ENCODE measurements at regions not wholly inside any gene's neighbourhood (a gene's known extent, or its start where the extent isn't known, plus 50 kb on each side); places are given as distances from the start of the nearest gene placed in this dataset.

DNA sequence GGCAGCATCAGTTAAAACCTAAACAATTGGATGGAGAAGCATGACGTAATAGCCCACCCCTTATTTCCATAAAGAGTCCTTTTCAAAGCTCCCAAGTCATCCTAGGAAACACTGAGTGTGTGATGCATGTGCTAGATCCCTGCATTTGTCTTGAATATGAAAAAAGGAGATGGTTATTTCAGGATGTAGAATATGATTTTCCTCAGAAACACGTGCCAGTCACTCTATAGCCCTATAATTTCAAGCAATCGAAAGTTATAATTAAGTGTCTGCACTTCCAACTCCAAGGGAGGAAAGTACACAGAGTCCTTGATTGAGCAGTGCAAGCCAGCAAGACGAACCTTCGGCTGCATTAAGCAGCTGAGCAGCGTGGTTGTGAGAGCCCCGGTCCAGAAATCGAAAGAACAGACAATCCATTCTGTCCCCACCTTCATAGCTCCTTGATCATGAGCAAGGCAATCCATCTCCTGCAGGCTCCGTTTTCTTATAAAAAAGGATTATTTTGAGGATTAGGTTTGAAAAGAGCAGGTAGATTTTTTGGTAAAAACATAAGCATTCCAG lies 287.7 kb downstream of the FBXO15 start:
- DNase-seq (ENCODE audit: low read depth in 1 of 2, low spot score in 1 of 2), result no peak
- in situ Hi-C loops (cut with HindIII; ENCODE audit: low pct_unique_long_range_greater_than_20kb, low sequenced_read_pairs), result no loop called here
- no peak for TF ChIP-seq JUND (IDR thresholded peaks at IDR 0.05; ENCODE audit: low read depth)

DNA sequence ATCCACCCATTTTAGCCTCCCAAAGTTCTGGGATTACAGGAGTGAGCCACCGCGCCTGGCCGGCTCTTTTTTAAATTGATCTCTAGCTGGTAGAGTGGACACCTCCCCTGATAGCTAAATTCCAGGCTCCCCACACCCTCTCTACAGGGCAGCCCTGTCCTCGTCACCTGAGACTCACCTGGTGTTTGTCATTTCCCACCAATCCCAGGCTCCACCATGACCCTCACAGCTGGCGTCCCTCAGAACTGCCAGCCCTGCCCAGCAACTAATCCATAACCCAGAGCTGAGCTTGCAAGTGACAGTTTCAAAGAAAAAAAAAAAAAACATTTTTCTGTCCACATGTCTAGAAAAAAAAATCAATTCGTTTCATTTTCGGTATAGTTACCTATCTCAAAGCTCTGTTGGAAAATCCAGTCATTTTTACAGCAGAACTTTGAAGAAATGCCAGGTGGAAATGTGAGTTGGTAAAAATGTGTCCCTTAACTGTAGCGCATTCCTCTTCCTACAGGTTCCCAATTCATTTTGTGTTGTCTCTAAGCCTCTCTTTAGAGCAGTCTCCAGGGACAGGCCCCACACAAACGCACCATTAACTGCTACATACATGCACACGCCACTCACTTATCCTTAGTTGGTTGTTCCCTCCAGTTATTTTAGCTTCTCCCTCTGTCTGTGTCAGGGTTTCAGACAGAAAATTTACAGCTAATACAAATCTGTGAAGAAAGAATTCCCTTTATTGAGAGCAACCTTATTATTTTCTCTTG lies 294.7 kb downstream of the FBXO15 start:
- in situ Hi-C loops (cut with HindIII; ENCODE audit: low pct_unique_long_range_greater_than_20kb, low sequenced_read_pairs), result no loop called here
- no peak for TF ChIP-seq JUND (IDR thresholded peaks at IDR 0.05; ENCODE audit: low read depth)
- DNase-seq (ENCODE audit: low read depth in 1 of 2, low spot score in 1 of 2), result no peak

DNA sequence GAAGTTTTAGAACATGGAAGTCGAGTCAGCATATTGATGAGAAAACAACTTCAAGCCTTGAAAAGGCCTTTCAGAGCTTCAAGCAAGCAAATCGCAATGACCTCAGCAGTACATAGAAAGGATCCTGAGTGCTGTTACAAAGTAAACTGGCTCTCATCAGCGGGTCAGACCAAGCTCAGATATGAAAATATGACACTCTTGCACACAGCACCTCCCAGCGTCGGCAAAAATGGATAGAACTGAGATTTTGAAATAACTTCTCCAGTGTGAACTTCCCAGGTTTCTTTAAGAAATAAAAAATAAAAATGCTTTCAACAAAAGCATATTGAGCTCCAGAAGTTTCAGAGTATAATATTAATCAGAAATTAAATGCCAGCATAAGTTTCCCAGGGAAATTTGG lies 296.9 kb downstream of the FBXO15 start:
- TF ChIP-seq JUND (IDR thresholded peaks at IDR 0.05; ENCODE audit: low read depth), result no peak
- in situ Hi-C loops (cut with HindIII; ENCODE audit: low pct_unique_long_range_greater_than_20kb, low sequenced_read_pairs), result no loop called here
- DNase-seq (ENCODE audit: low read depth in 1 of 2, low spot score in 1 of 2), result no peak

DNA sequence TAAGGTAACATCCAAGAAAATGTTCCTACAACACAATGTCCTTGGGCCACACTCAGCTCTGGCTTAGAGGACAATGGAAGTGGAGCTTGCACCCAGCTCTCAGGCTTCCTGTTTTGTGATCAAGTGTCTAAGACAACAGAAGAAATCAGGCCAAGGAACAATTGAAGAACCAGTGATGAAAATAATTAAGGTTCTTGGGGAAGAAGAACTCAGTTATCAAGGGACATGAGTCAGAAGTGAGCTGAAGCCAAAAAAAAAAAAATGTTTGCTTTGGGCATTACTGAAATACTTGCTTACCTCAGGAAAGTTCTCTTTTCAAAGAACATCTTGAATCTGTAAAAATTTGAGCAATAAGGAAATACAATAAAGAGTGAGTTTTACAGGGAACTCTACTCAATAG lies 299.0 kb downstream of the FBXO15 start:
- no peak for TF ChIP-seq JUND (IDR thresholded peaks at IDR 0.05; ENCODE audit: low read depth)
- in situ Hi-C loops (cut with HindIII; ENCODE audit: low pct_unique_long_range_greater_than_20kb, low sequenced_read_pairs), result no loop called here
- DNase-seq (ENCODE audit: low read depth in 1 of 2, low spot score in 1 of 2), result no peak

DNA sequence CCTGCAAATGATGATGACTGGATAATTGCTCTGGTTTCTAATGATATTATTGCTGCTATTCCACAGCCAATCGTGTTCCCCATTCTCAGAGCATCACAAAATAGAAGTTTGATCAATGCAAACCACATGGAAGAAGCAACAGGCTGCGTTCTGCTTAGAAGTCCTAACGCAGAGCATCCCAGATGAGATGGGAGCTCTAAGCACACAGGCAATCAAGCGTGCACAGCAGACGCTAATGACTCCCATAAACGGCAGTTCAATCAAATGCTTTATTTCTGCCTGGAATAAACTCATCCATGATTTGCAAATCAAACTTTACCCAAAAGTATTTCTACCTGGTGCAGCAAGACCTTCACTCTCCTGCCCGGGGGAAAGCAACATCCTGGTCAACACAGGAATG lies 304.2 kb downstream of the FBXO15 start:
- in situ Hi-C loops (cut with HindIII; ENCODE audit: low pct_unique_long_range_greater_than_20kb, low sequenced_read_pairs), result no loop called here
- TF ChIP-seq JUND (IDR thresholded peaks at IDR 0.05; ENCODE audit: low read depth), result no peak
- DNase-seq (ENCODE audit: low read depth in 1 of 2, low spot score in 1 of 2), result peak in 1 of 2 experiments; percentile 20

DNA sequence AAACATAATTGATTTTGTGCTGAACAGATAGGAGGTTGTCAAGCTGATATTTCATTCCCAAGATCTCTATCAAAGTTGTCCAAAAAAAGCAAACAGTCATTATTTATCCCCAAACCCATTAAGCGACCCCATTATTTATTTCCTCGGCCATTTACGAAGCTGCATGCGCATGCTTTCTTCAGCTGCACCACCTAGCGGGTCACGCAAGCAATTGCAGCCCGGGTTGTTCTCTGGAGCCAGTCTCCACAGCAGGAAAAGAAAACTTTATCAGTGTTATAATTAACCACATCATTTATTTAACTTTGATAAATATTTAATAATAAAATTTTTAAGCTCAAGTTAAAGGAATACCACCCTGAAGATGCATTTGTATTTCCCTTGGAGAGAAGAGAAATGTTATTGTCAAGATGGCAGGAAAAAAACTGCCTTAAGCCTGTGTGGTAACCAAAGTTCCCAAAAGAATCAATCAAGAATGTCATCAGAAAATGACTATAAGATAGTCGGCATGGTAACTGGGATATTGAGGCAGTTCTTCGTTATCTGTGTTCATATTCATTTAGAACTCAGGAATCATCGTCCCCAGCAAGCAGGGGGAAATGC lies 304.7 kb downstream of the FBXO15 start:
- in situ Hi-C loops (cut with HindIII; ENCODE audit: low pct_unique_long_range_greater_than_20kb, low sequenced_read_pairs), result no loop called here
- peak; percentile 9 to 52 for DNase-seq (ENCODE audit: low read depth in 1 of 2, low spot score in 1 of 2)
- no peak for TF ChIP-seq JUND (IDR thresholded peaks at IDR 0.05; ENCODE audit: low read depth)

DNA sequence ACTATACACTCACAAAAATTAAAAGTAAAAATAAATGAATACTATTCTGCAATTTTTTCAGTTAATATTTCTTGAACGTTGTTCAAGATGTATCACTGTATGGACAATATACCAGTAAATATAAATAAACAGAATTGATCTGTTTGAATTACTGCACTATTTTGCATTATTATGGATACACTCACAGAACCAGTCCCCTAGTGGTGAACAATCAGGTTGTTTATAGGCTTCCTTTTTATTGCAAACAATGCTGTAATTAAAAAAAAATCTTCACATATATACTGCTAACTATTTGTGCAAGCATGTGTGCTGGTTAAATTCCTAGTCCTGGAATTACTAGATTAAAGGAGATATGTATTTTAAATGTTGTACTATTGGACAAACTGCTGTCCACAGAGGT lies 306.0 kb downstream of the FBXO15 start:
- no peak for TF ChIP-seq JUND (IDR thresholded peaks at IDR 0.05; ENCODE audit: low read depth)
- in situ Hi-C loops (cut with HindIII; ENCODE audit: low pct_unique_long_range_greater_than_20kb, low sequenced_read_pairs), result no loop called here
- no peak for DNase-seq (ENCODE audit: low read depth in 1 of 2, low spot score in 1 of 2)

DNA sequence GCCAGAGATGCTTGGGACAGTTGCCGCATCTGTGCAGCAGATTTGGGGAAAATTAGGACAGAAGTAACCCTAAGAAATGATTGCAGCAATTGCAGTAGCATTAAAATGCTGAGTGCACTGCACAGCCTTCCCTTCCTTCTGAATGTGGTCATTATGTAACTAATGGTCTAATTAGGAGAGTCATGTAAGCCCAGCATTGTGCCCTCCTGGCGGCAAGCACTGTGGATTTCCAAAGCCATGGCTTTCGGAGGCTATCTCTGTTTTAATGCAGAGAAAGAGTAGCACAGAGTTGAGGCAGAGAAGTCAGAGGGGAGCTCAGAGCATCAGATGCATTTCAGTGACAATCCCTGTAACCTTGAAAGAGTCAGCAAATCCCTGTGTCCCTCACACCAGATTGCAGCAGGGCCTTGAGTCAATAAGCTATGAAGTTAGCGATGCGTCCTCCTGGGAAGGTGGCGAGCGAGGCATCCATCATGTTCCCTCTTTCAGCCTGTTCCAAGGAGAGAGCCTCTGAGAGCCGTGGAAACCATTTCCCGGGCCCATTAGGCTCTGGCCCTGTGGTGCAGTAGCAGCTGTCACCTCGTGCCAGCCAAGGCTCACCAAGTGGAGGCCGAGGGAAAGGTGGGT lies 307.2 kb downstream of the FBXO15 start:
- TF ChIP-seq JUND (IDR thresholded peaks at IDR 0.05; ENCODE audit: low read depth), result no peak
- in situ Hi-C loops (cut with HindIII; ENCODE audit: low pct_unique_long_range_greater_than_20kb, low sequenced_read_pairs), result no loop called here
- no peak for DNase-seq (ENCODE audit: low read depth in 1 of 2, low spot score in 1 of 2)

DNA sequence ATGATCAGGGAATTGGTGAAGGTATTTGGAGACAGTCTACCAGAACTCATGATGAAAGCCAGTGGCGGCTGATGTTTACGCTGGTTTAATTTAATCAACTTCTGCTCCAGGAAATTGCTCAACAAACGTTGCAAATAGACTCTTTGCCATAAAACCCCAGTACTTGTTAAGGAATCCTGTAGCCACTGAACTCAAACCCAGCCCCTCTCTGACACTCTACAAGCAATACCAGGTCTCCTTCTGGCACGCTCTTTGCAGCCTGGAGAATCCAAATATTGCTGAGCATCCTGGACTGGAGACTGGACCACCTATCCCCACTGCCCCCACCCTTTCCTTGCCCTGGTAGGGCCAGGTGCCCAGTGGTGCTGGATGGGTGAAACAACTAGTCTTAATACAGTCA lies 308.2 kb downstream of the FBXO15 start:
- in situ Hi-C loops (cut with HindIII; ENCODE audit: low pct_unique_long_range_greater_than_20kb, low sequenced_read_pairs), result no loop called here
- no peak for DNase-seq (ENCODE audit: low read depth in 1 of 2, low spot score in 1 of 2)
- no peak for TF ChIP-seq JUND (IDR thresholded peaks at IDR 0.05; ENCODE audit: low read depth)

DNA sequence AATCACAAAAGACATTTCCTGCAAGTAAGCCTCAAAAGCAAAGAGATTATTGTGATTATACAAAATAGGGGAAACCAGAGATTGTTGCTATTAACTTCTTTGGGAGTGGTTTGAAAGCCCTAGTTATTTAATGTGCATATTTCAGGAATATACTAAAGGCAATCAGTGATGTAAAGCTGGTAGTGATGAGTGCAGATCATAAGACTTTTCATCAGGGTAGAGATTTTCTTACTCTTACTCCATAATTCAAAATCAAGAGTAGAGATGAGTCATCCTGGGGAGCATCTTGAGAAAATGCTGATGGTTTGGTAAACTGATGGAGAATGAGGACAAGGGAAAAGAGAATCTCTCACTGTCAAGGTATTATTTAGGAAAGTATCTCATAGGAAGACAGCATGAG lies 309.5 kb downstream of the FBXO15 start:
- TF ChIP-seq JUND (IDR thresholded peaks at IDR 0.05; ENCODE audit: low read depth), result no peak
- DNase-seq (ENCODE audit: low read depth in 1 of 2, low spot score in 1 of 2), result no peak
- in situ Hi-C loops (cut with HindIII; ENCODE audit: low pct_unique_long_range_greater_than_20kb, low sequenced_read_pairs), result no loop called here

DNA sequence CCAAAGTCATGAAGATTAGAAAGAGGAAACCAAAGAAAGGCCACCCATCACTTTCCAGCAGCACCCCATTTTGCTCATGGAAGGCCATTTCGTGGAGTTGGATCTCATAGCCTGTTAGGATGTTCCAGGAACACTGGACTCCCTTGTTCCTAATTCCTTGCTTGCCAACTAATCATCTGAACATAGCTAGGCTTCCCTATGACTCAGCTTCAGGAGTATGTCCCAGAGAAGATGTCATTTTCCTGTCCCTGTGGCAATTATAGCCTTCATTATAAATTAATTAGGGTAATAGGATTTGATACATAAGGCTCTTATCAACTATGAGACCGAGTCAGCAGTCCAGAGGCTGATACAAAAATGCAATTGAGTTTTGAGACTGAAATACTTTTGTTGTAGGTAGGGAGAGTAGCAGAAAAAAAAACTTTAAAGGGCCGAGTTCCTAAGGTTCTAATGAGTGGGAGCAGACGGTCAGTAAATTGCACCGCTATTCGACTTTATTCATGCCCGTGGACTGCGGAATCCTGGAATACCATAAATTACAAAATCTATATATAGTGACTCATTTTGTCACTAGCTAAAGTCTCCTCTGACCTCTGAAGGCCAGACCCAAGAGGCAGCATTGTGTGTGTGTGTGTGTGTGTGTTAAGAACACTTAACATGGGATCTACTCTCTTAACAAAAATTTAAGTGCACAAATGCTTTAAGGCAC lies 311.8 kb downstream of the FBXO15 start:
- no peak for DNase-seq (ENCODE audit: low read depth in 1 of 2, low spot score in 1 of 2)
- no peak for TF ChIP-seq JUND (IDR thresholded peaks at IDR 0.05; ENCODE audit: low read depth)
- in situ Hi-C loops (cut with HindIII; ENCODE audit: low pct_unique_long_range_greater_than_20kb, low sequenced_read_pairs), result no loop called here

DNA sequence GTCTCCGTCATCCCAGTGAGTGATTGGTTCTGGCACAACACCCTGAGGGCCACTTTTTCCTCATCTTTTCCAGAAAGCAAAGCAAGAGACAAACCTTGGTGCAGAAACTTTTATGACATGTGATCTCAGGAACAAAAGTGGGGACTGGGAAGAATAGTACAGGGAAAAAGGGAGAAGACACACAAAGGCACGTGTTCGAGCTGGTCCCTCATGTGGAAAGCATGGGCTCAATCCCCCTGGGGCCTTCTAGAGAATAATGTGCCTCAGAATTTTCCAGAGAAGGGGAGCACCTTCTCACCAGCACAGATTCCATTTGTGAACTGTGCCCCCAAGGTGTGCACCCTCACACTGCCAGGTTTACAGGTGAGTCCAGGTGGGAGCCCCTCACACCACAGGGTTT lies 312.6 kb downstream of the FBXO15 start:
- in situ Hi-C loops (cut with HindIII; ENCODE audit: low pct_unique_long_range_greater_than_20kb, low sequenced_read_pairs), result no loop called here
- DNase-seq (ENCODE audit: low read depth in 1 of 2, low spot score in 1 of 2), result no peak
- no peak for TF ChIP-seq JUND (IDR thresholded peaks at IDR 0.05; ENCODE audit: low read depth)

All from T47D (cell line).